Spinal cord (tissue), 9 donors: ENCODE measurements at regions not wholly inside any gene's neighbourhood (a gene's known extent, or its start where the extent isn't known, plus 50 kb on each side); places are given as distances from the start of the nearest gene placed in this dataset.

ENCODE experiments used
- DNase-seq, 6 donors: peaks; one replicate each; pipeline versions ENCODE4 v3.0.0 to v3.0.0-alpha.2; 2013 to 2015; ENCODE audit warnings: low spot score in 6 of 6, low read depth in 4 of 6
- H3K27ac ChIP-seq: one replicate; pipeline ENCODE4 v1.5.1; 2013; ENCODE audit warnings: low read depth, low read length, control low read depth
- H3K27me3 ChIP-seq: one replicate; pipeline ENCODE4 v1.6.1; 2013; ENCODE audit warnings: low read length; ENCODE audit not compliant: control insufficient read depth, insufficient read depth
- H3K36me3 ChIP-seq: one replicate; pipeline ENCODE4 v1.6.1; 2013; ENCODE audit warnings: low read length; ENCODE audit not compliant: control insufficient read depth, insufficient read depth
- H3K4me1 ChIP-seq: one replicate; pipeline ENCODE4 v1.6.1; 2013; ENCODE audit warnings: low read length; ENCODE audit not compliant: control insufficient read depth, insufficient read depth
- H3K4me3 ChIP-seq: one replicate; pipeline ENCODE4 v1.5.1; 2013; ENCODE audit warnings: low read depth, low read length, control low read depth
- H3K9me3 ChIP-seq: one replicate; pipeline ENCODE4 v1.6.1; 2013; ENCODE audit warnings: low read length; ENCODE audit not compliant: control insufficient read depth, insufficient read depth
- WGBS: methylation state at CpG from one replicate; pipeline ENCODE4 v1.1.5; 2013; ENCODE audit warnings: missing lambda C conversion rate; ENCODE audit not compliant: insufficient coverage; 5-methylcytosine and 5-hydroxymethylcytosine counted together
- donor health status: healthy.

GRCh38 chrX:139049465-139049864, 337.9 kb upstream of the FGF13 start:
- Histone ChIP-seq H3K27ac (no peak overlapping the region), H3K9me3 (peaks cover 3% of the 10 kb centered on the region), H3K36me3 (no peaks in the 10 kb centered on the region), H3K4me1 (no peaks in the 10 kb centered on the region), H3K27me3 (no peaks in the 10 kb centered on the region), H3K4me3 (no peak overlapping the region)
- 100% methylated on average over 1 of the region's 1 CpG for WGBS
- no peak for DNase-seq

- WGBS: 76% methylated on average over 3 of the region's 6 CpGs
- Histone ChIP-seq H3K27ac (no peak overlapping the region), H3K36me3 (no peaks in the 10 kb centered on the region)
Observed at GRCh38 chrX:139044680-139045079, 333.2 kb upstream of the FGF13 start.

GRCh38 chrX:139039041-139039440, 327.5 kb upstream of the FGF13 start:
- Histone ChIP-seq H3K27ac (no peak overlapping the region), H3K27me3 (no peaks in the 10 kb centered on the region), H3K9me3 (no peaks in the 10 kb centered on the region), H3K36me3 (no peaks in the 10 kb centered on the region), H3K4me3 (no peak overlapping the region), H3K4me1 (no peaks in the 10 kb centered on the region)
- DNase-seq: no peak

More at GRCh38 chrX:139044680-139045079, 333.2 kb upstream of the FGF13 start:
- no peak overlapping the region for H3K4me3 ChIP-seq
- H3K4me1 ChIP-seq: no peaks in the 10 kb centered on the region
- DNase-seq: no peak
- no peaks in the 10 kb centered on the region for H3K27me3 ChIP-seq
- peaks cover 3% of the 10 kb centered on the region for H3K9me3 ChIP-seq

- WGBS: no CpG with 5 or more reads among the region's 1 CpG
- no peaks in the 10 kb centered on the region for H3K4me1 ChIP-seq
- H3K27me3 ChIP-seq: no peaks in the 10 kb centered on the region
- H3K36me3 ChIP-seq: no peaks in the 10 kb centered on the region
- no peak overlapping the region for H3K4me3 ChIP-seq
- DNase-seq: peak in 3 of 6 donors; percentile 7 to 57 (median 20)
- H3K9me3 ChIP-seq: no peaks in the 10 kb centered on the region
- H3K27ac ChIP-seq: no peak overlapping the region
Observed at GRCh38 chrX:139026811-139027210, 315.3 kb upstream of the FGF13 start.

GRCh38 chrX:139026406-139026805, 314.9 kb upstream of the FGF13 start:
- Histone ChIP-seq H3K27ac (no peak overlapping the region), H3K27me3 (no peaks in the 10 kb centered on the region), H3K9me3 (no peaks in the 10 kb centered on the region), H3K36me3 (no peaks in the 10 kb centered on the region), H3K4me3 (no peak overlapping the region), H3K4me1 (no peaks in the 10 kb centered on the region)
- whole genome bisulfite sequencing: 48% methylated on average over 2 of the region's 2 CpGs
- DNase-seq: peak in 2 of 6 donors; percentile 7 to 28

GRCh38 chrX:139025816-139026215, 314.3 kb upstream of the FGF13 start:
- Histone ChIP-seq H3K4me3 (no peak overlapping the region), H3K27me3 (no peaks in the 10 kb centered on the region), H3K27ac (no peak overlapping the region), H3K4me1 (no peaks in the 10 kb centered on the region), H3K36me3 (no peaks in the 10 kb centered on the region), H3K9me3 (no peaks in the 10 kb centered on the region)
- no peak for DNase-seq

- Histone ChIP-seq H3K27ac (no peak overlapping the region), H3K27me3 (no peaks in the 10 kb centered on the region), H3K4me3 (no peak overlapping the region), H3K9me3 (no peaks in the 10 kb centered on the region), H3K4me1 (no peaks in the 10 kb centered on the region), H3K36me3 (no peaks in the 10 kb centered on the region)
- DNase-seq: no peak
- no CpG with 5 or more reads among the region's 3 CpGs for WGBS
Observed at GRCh38 chrX:139023531-139023930, 312.0 kb upstream of the FGF13 start.

GRCh38 chrX:139020801-139021200, 309.3 kb upstream of the FGF13 start:
- no CpG with 5 or more reads among the region's 3 CpGs for WGBS
- Histone ChIP-seq H3K27me3 (no peaks in the 10 kb centered on the region), H3K9me3 (peaks cover 1% of the 10 kb centered on the region), H3K4me3 (no peak overlapping the region), H3K4me1 (no peaks in the 10 kb centered on the region), H3K27ac (no peak overlapping the region), H3K36me3 (no peaks in the 10 kb centered on the region)
- no peak for DNase-seq

- H3K4me3 ChIP-seq: no peak overlapping the region
- peak in 1 of 6 donors; percentile 3 for DNase-seq
- H3K27me3 ChIP-seq: no peaks in the 10 kb centered on the region
- WGBS: 67% methylated on average over 1 of the region's 2 CpGs
- H3K9me3 ChIP-seq: peaks cover 3% of the 10 kb centered on the region
- H3K36me3 ChIP-seq: no peaks in the 10 kb centered on the region
- no peaks in the 10 kb centered on the region for H3K4me1 ChIP-seq
- no peak overlapping the region for H3K27ac ChIP-seq
Observed at GRCh38 chrX:139018436-139018835, 306.9 kb upstream of the FGF13 start.

GRCh38 chrX:139015627-139016026, 304.1 kb upstream of the FGF13 start:
- no peaks in the 10 kb centered on the region for H3K27me3 ChIP-seq
- WGBS: no CpG with 5 or more reads among the region's 1 CpG

More at GRCh38 chrX:139015627-139016026, 304.1 kb upstream of the FGF13 start:
- H3K9me3 ChIP-seq: peaks cover 6% of the 10 kb centered on the region
- no peaks in the 10 kb centered on the region for H3K36me3 ChIP-seq
- DNase-seq: no peak
- no peak overlapping the region for H3K4me3 ChIP-seq
- no peaks in the 10 kb centered on the region for H3K4me1 ChIP-seq
- no peak overlapping the region for H3K27ac ChIP-seq
